ENCODE measurements at regions not wholly inside any gene's neighbourhood (a gene's known extent, or its start where the extent isn't known, plus 50 kb on each side); places are given as distances from the start of the nearest gene placed in this dataset.

- DNase-seq (ENCODE audit: low read depth, low spot score), result no peak
- H3K4me3 ChIP-seq (ENCODE audit: low read depth, low read length), result no peak overlapping the region
- in situ Hi-C loops (cut with HindIII; ENCODE audit: low sequenced_read_pairs), result no loop called here
- no peak for TF ChIP-seq CTCF (IDR thresholded peaks at IDR 0.05; ENCODE audit: low read depth, low read length)
Observed at GRCh38 chr20:60294632-60295031, 336.4 kb downstream of the CDH26 start.

- in situ Hi-C loops (cut with HindIII; ENCODE audit: low sequenced_read_pairs), result no loop called here
- H3K4me3 ChIP-seq (ENCODE audit: low read depth, low read length), result no peak overlapping the region
- TF ChIP-seq CTCF (IDR thresholded peaks at IDR 0.05; ENCODE audit: low read depth, low read length), result no peak
- DNase-seq (ENCODE audit: low read depth, low spot score), result no peak
Observed at GRCh38 chr20:60295214-60295613, 337.0 kb downstream of the CDH26 start.

DNA sequence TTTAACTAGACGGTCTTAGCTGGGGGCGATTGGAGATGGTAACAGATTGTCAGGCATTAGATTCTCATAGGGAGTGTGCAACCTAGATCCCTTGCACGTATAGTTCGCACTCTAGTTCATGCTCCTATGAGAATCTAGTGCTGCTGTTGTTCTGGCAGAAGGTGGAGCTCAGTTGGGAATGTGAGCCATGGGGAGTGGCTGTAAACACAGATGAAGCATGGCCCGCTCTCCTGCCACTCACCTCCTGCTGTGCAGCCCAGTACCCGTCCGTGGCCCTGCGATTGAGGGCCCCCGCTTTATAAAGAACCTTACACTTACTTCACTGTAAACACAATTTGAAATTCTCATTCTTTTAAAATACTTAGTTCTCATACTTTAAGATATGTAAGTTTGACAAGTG is 339.4 kb downstream of the CDH26 start:
- no peak overlapping the region for H3K4me3 ChIP-seq (ENCODE audit: low read depth, low read length)
- in situ Hi-C loops (cut with HindIII; ENCODE audit: low sequenced_read_pairs), result no loop called here
- TF ChIP-seq CTCF (IDR thresholded peaks at IDR 0.05; ENCODE audit: low read depth, low read length), result no peak
- no peak for DNase-seq (ENCODE audit: low read depth, low spot score)

GRCh38 chr20:60298647-60299046 is 340.4 kb downstream of the CDH26 start:
- no peak for TF ChIP-seq CTCF (IDR thresholded peaks at IDR 0.05; ENCODE audit: low read depth, low read length)
- no peak overlapping the region for H3K4me3 ChIP-seq (ENCODE audit: low read depth, low read length)
- in situ Hi-C loops (cut with HindIII; ENCODE audit: low sequenced_read_pairs), result no loop called here
- no peak for DNase-seq (ENCODE audit: low read depth, low spot score)

DNA sequence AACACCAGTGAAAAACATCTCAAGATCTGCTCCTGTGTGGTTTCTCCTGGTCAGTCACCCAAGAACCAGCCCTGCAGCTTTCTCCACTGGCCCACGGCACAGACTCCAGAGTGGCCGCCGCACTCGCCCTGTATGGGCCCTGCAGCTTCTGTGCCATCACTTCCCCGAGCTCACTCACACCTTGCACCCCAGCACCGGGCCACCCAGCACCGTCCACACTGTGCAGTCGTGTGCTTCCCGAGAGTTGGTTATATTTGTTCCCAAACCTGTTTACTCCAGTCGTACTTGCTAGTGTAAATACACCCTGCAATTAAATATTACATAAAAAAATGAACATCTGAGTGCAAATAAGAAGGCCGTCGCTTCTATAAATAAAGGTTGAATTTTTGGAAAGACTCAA is 341.7 kb downstream of the CDH26 start:
- DNase-seq (ENCODE audit: low read depth, low spot score), result no peak
- in situ Hi-C loops (cut with HindIII; ENCODE audit: low sequenced_read_pairs), result no loop called here
- H3K4me3 ChIP-seq (ENCODE audit: low read depth, low read length), result no peak overlapping the region
- TF ChIP-seq CTCF (IDR thresholded peaks at IDR 0.05; ENCODE audit: low read depth, low read length), result no peak

DNA sequence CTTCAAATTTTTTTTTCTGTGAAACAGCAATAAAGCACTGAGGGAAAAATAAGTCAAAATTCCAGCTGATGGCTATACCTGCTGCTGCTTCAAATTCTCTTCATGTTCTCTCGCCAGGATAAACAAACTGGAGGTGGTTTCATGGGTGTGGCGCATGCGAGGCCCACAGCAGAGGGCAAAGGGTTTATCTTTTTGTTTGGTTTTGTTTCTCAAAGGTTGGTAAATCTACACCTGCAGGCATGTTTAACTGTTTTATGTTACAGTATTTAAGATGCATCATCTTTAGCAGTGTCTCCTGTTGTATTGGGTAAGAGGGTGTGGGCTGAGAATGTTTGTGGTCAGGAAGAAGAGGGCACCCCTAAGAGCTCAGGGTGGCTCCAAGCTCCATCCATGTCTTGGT is 342.2 kb downstream of the CDH26 start:
- no peak overlapping the region for H3K4me3 ChIP-seq (ENCODE audit: low read depth, low read length)
- in situ Hi-C loops (cut with HindIII; ENCODE audit: low sequenced_read_pairs), result no loop called here
- DNase-seq (ENCODE audit: low read depth, low spot score), result no peak
- TF ChIP-seq CTCF (IDR thresholded peaks at IDR 0.05; ENCODE audit: low read depth, low read length), result no peak

DNA sequence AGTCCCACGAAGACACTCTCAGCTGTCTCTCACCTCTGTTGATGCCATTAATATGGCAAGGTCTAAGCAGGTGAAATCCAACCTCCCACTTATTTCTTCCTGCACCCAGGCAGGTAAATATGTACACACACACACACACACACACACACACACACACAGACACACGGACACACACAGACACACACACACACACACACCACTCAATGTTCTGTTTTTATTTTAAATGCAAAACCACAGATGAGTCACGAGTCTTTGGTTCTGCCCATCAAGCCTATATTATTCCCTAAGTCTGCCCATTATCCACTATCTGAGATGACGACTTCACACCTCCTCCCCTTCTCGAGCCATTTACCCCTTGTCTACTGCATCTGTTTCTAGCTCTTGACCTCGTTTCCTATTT is 344.7 kb downstream of the CDH26 start:
- H3K4me3 ChIP-seq (ENCODE audit: low read depth, low read length), result no peak overlapping the region
- in situ Hi-C loops (cut with HindIII; ENCODE audit: low sequenced_read_pairs), result no loop called here
- no peak for TF ChIP-seq CTCF (IDR thresholded peaks at IDR 0.05; ENCODE audit: low read depth, low read length)
- no peak for DNase-seq (ENCODE audit: low read depth, low spot score)
